Gastroesophageal sphincter (tissue), 4 donors: ENCODE measurements at regions not wholly inside any gene's neighbourhood (a gene's known extent, or its start where the extent isn't known, plus 50 kb on each side); places are given as distances from the start of the nearest gene placed in this dataset.
"Not testable (repeated sequence)": the region's sequence is repeated elsewhere in the genome, so short reads cannot be mapped to it uniquely, and the experiment has no call there.

Experiments
- ATAC-seq: fragments of 150-250 bp; one replicate; pipeline ENCODE4 v1.9.1; 2016; ENCODE audit warnings: mild to moderate bottlenecking, moderate library complexity
- H3K27ac ChIP-seq, 4 donors: fragments of 200-600 bp; sonication (generic) in 3 of 4; 1 replicate in 3 of 4; 2 replicates in 1 of 4; pipeline ENCODE4 v1.5.1; 2016 to 2019
- H3K27me3 ChIP-seq: fragments of 200-600 bp; sonication (generic); one replicate; pipeline ENCODE4 v1.5.1; 2019
- H3K36me3 ChIP-seq, 2 donors: fragments of 200-600 bp; sonication (generic); one replicate each; pipeline ENCODE4 v1.5.1; 2019; ENCODE audit warnings: control low read depth in 1 of 2
- H3K4me1 ChIP-seq, 3 donors: fragments of 200-600 bp; sonication (generic); 1 replicate in 2 of 3; 2 replicates in 1 of 3; pipeline ENCODE4 v1.5.1; 2016 to 2019; ENCODE audit warnings: control low read depth in 2 of 3
- H3K4me3 ChIP-seq, 2 donors: fragments of 200-600 bp; sonication (generic); one replicate each; pipeline ENCODE4 v1.5.1; 2019; ENCODE audit warnings: mild to moderate bottlenecking in 1 of 2, moderate library complexity in 1 of 2
- H3K9me3 ChIP-seq, 3 donors: fragments of 200-600 bp; sonication (generic); one replicate each; pipeline ENCODE4 v1.5.1; 2017 to 2019; ENCODE audit warnings: control low read depth in 2 of 3
- EP300 ChIP-seq: sonication (generic); formaldehyde crosslinking; IDR thresholded peaks from one replicate; pipeline ENCODE4 v1.6.1; 2017; ENCODE audit warnings: antibody characterized with exemption, mild to moderate bottlenecking
- POLR2A ChIP-seq, 2 donors: fragments of 450-650 bp; IDR thresholded peaks; one replicate each; pipeline ENCODE4 v1.6.1; 2017; ENCODE audit warnings: antibody characterized with exemption in 2 of 2, mild to moderate bottlenecking in 2 of 2, moderate library complexity in 1 of 2
- POLR2AphosphoS5 ChIP-seq: sonication (generic); formaldehyde crosslinking; IDR thresholded peaks from one replicate; pipeline ENCODE4 v1.6.1; 2017; ENCODE audit warnings: antibody characterized with exemption
- WGBS, 2 donors: methylation state at CpG; one replicate each; pipeline ENCODE4 v1.1.5; 2018; ENCODE audit warnings: low coverage in 1 of 2; 5-methylcytosine and 5-hydroxymethylcytosine counted together
- TF ChIP-seq, protein P1 (sequence below), 4 experiments: fragments of 200-600 bp in 2 of 4; fragments of 450-650 bp in 2 of 4; sonication (generic) in 1 of 4; IDR thresholded peaks; one replicate each; pipeline ENCODE4 v1.5.1; 2017 to 2019; ENCODE audit warnings: antibody characterized with exemption in 4 of 4, mild to moderate bottlenecking in 2 of 4, moderate library complexity in 2 of 4

DNA sequence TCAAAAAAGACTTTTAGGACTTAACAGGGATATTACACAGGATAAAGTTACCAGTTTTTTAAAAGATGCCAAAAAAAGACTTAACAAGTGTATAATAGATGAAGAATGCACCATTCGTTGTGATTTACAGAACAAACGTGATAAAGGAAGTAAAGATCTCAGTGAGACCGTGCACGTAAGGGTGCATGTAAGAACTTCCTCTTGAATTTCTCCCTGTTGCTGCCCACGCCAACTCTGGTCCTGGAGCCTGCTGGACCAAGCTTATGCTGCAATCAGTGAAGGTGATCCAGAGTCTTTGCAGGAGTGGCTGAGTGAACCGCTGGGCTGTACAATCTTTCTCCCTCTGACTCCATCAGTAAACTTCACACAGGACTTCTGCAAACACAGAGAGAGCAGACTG lies 593.7 kb downstream of the TMEM121 start:
- TF ChIP-seq, protein P1, sequence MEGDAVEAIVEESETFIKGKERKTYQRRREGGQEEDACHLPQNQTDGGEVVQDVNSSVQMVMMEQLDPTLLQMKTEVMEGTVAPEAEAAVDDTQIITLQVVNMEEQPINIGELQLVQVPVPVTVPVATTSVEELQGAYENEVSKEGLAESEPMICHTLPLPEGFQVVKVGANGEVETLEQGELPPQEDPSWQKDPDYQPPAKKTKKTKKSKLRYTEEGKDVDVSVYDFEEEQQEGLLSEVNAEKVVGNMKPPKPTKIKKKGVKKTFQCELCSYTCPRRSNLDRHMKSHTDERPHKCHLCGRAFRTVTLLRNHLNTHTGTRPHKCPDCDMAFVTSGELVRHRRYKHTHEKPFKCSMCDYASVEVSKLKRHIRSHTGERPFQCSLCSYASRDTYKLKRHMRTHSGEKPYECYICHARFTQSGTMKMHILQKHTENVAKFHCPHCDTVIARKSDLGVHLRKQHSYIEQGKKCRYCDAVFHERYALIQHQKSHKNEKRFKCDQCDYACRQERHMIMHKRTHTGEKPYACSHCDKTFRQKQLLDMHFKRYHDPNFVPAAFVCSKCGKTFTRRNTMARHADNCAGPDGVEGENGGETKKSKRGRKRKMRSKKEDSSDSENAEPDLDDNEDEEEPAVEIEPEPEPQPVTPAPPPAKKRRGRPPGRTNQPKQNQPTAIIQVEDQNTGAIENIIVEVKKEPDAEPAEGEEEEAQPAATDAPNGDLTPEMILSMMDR (IDR thresholded peaks at IDR 0.05) = no peak
- TF ChIP-seq POLR2A (IDR thresholded peaks at IDR 0.05) (no peak), EP300 (no peak), POLR2AphosphoS5 (no peak)
- no peaks in the 10 kb centered on the region for H3K9me3 ChIP-seq
- no peaks in the 10 kb centered on the region for H3K36me3 ChIP-seq
- H3K4me3 ChIP-seq = no peak overlapping the region
- peaks cover 49% of the 10 kb centered on the region for H3K27me3 ChIP-seq
- ATAC-seq = no peak
- H3K4me1 ChIP-seq = no peaks in the 10 kb centered on the region
- WGBS, 2 donors = 45 to 54% methylated on average over 4 to 6 of the region's 6 CpGs
- no peak overlapping the region for H3K27ac ChIP-seq

DNA sequence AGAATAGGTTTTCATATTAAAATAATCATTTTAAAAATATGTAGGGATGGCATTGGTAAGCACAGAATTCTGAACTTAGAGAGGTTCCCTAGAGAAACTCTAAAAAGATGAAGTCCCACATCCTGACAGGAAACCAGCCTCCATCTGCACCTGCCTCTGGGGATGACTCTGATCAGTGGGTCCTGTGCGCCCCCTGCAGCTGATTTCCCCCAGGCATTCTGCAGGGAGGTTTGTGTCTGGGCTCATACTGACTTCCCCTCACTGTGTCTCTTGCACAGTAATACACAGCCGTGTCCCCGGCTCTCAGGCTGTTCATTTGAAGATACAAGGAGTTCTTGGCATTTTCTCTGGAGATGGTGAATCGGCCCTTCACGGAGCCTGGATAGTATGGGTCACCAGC lies 602.9 kb downstream of the TMEM121 start:
- TF ChIP-seq, protein P1 (IDR thresholded peaks at IDR 0.05) = no peak
- TF ChIP-seq POLR2AphosphoS5 = no peak
- TF ChIP-seq EP300 = no peak
- TF ChIP-seq POLR2A (IDR thresholded peaks at IDR 0.05) = no peak
- Histone ChIP-seq H3K36me3 (no peaks in the 10 kb centered on the region), H3K4me3 (no peak overlapping the region), H3K27me3 (peaks cover 33% of the 10 kb centered on the region), H3K4me1 (no peaks in the 10 kb centered on the region), H3K27ac (no peak overlapping the region), H3K9me3 (no peaks in the 10 kb centered on the region)
- WGBS, 2 donors = 71% methylated on average over 2 of the region's 5 CpGs; no CpG with 5 or more reads in 1 of the 2 donors
- no peak for ATAC-seq

DNA sequence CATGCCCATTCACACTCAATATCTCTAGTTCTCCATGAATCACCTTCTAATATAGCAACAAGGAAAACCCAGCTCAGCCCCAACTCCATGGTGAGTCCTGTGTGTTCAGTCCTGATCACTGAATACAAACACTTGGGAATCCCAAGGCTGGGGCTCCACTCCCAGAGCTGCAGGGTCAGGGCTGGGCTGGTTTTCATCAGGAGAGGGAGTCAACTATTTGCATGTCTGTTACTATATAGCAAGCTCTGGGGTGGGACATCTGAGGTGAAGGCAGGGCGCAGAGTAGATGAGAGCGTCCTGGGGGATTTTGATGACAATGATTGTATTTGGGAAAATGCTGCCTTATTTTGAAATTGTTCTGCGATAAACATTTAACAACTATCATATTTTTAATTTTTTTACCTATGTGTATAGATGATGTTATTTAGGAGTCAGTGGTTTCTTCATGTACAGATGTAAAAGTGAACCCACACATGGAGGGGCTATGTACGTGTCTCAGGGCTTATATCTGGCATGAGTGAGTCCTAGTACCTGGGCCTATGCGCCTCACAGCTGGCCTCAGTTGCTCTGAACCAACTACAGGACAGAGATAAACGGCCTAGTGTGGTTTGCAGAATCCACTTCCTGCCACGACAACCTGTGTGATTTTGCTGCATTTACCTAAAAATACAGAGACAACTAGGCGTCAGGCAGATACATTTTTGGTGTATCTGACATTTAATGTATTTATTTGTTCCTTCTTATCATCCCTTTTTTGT lies 603.7 kb downstream of the TMEM121 start:
- H3K4me1 ChIP-seq, H3K36me3 ChIP-seq, ATAC-seq, H3K4me3 ChIP-seq, H3K27ac ChIP-seq, H3K9me3 ChIP-seq: not testable (repeated sequence)
- H3K27me3 ChIP-seq = peaks cover 37% of the 10 kb centered on the region
- WGBS, 2 donors = 41 to 53% methylated on average over 7 of the region's 8 CpGs

DNA sequence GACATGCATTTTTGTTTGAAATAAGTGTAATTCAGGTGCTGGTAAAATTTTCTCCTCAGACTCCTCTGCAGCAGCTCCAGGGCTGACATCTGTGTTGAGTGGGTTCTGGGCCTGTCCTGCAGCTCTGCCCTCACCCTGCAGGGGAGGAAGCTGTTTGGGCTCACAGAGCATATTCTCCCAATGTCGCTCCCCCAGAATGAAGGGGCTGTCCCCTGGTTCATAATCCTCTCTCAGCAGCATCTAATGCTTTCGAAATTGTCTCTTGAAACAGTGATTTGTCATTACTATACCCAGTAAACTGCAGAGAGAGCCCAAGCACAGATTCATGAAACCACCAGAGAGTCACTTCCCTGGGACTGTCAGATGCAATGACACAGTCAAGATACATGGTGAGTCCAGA lies 606.7 kb downstream of the TMEM121 start:
- not testable (repeated sequence) for H3K9me3 ChIP-seq, H3K27ac ChIP-seq, H3K4me3 ChIP-seq, H3K36me3 ChIP-seq, H3K4me1 ChIP-seq, ATAC-seq
- WGBS, 2 donors = 11% methylated on average over 1 of the region's 2 CpGs; no CpG with 5 or more reads in 1 of the 2 donors
- peaks cover 36% of the 10 kb centered on the region for H3K27me3 ChIP-seq

DNA sequence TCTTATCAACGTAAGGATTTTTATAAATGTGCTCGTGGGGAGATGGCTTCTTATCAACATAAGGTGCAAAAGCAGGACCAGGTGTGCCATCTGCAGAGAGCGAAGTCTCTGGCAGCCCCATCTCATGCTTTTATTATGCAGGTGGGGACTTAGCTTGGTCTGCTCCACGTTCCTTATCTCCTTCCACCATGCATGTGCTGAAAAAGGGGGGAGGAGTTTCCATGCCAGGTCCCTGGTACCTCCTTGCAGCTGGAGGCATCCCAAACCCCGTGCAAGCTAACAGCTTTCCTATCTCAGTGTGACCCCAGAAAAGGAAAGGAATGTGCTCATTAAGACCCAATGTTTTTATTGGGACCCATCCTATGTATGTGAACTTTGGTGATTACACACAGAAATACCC lies 608.5 kb downstream of the TMEM121 start:
- no peaks in the 10 kb centered on the region for H3K36me3 ChIP-seq
- H3K27me3 ChIP-seq = peaks cover 20% of the 10 kb centered on the region
- ATAC-seq = no peak
- H3K4me1 ChIP-seq = no peaks in the 10 kb centered on the region
- no peak overlapping the region for H3K4me3 ChIP-seq
- WGBS, 2 donors = 54 to 63% methylated on average over 3 to 4 of the region's 5 CpGs
- no peak overlapping the region for H3K27ac ChIP-seq
- no peaks in the 10 kb centered on the region for H3K9me3 ChIP-seq
- TF ChIP-seq, protein P1 (IDR thresholded peaks at IDR 0.05) = no peak
- TF ChIP-seq EP300 (no peak), POLR2AphosphoS5 (no peak), POLR2A (IDR thresholded peaks at IDR 0.05) (no peak)
